DND-41 (cell line): ENCODE measurements at regions not wholly inside any gene's neighbourhood (a gene's known extent, or its start where the extent isn't known, plus 50 kb on each side); places are given as distances from the start of the nearest gene placed in this dataset.

Experiments
- ATAC-seq: fragments of 200-7000 bp; cut with Tn5 transposase; 3 replicates; pipeline ENCODE4 v1.9.1; 2021; ENCODE audit warnings: low read depth; ENCODE audit not compliant: insufficient read depth
- DNase-seq: peaks from one replicate; pipeline ENCODE4 v3.0.0-alpha.2; 2020
- H2AFZ ChIP-seq: 2 replicates; pipeline ENCODE4 v1.6.0; 2012; ENCODE audit warnings: low read depth, low read length
- H3K27ac ChIP-seq: 2 replicates; pipeline ENCODE4 v1.5.1; 2012; ENCODE audit warnings: low read length, inconsistent platforms
- H3K27me3 ChIP-seq: fragments of 200-600 bp; sonication (generic); 2 replicates; pipeline ENCODE4 v1.6.0; 2012; ENCODE audit warnings: low read length, mild to moderate bottlenecking, inconsistent platforms; ENCODE audit not compliant: insufficient read depth, poor library complexity
- H3K36me3 ChIP-seq: 2 replicates; pipeline ENCODE4 v1.5.1; 2012; ENCODE audit warnings: low read length, inconsistent platforms; ENCODE audit not compliant: insufficient read depth
- H3K4me1 ChIP-seq: 2 replicates; pipeline ENCODE4 v1.5.1; 2012; ENCODE audit warnings: mild to moderate bottlenecking, low read length; ENCODE audit not compliant: insufficient read depth
- H3K4me2 ChIP-seq: 2 replicates; pipeline ENCODE4 v1.6.0; 2012; ENCODE audit warnings: mild to moderate bottlenecking, moderate library complexity, low read length, inconsistent platforms; ENCODE audit not compliant: insufficient read depth
- H3K4me3 ChIP-seq, 2 experiments: fragments of 200-600 bp in 1 of 2; shearing (Covaris generic) in 1 of 2; 2 replicates each; pipeline ENCODE4 v1.5.1; 2012 to 2016; ENCODE audit warnings: inconsistent platforms in 2 of 2, low read length in 2 of 2, mild to moderate bottlenecking in 2 of 2, low read depth in 1 of 2, moderate library complexity in 1 of 2
- H3K79me2 ChIP-seq: 2 replicates; pipeline ENCODE4 v1.6.0; 2012; ENCODE audit warnings: low read length, inconsistent platforms; ENCODE audit not compliant: insufficient read depth
- H3K9ac ChIP-seq: 2 replicates; pipeline ENCODE4 v1.6.0; 2012; ENCODE audit warnings: low read depth, mild to moderate bottlenecking, inconsistent platforms, low read length, moderate library complexity
- H3K9me3 ChIP-seq: 2 replicates; pipeline ENCODE4 v1.5.1; 2012; ENCODE audit warnings: low read length, moderate library complexity, mild to moderate bottlenecking, inconsistent platforms; ENCODE audit not compliant: insufficient read depth, severe bottlenecking
- H4K20me1 ChIP-seq: 2 replicates; pipeline ENCODE4 v1.6.0; 2012; ENCODE audit warnings: low read length; ENCODE audit not compliant: insufficient read depth
- EZH2 ChIP-seq: IDR thresholded peaks from 3 replicates; pipeline ENCODE4 v1.6.1; 2012; ENCODE audit warnings: borderline replicate concordance, low read depth, mild to moderate bottlenecking, moderate library complexity, low read length, inconsistent platforms; ENCODE audit not compliant: severe bottlenecking
- TF ChIP-seq, protein P1 (sequence below): IDR thresholded peaks from 2 replicates; pipeline ENCODE4 v1.5.1; 2012; ENCODE audit warnings: borderline replicate concordance, low read length, moderate library complexity, mild to moderate bottlenecking; ENCODE audit not compliant: poor library complexity, severe bottlenecking; ENCODE audit errors: extremely low read depth

DNA sequence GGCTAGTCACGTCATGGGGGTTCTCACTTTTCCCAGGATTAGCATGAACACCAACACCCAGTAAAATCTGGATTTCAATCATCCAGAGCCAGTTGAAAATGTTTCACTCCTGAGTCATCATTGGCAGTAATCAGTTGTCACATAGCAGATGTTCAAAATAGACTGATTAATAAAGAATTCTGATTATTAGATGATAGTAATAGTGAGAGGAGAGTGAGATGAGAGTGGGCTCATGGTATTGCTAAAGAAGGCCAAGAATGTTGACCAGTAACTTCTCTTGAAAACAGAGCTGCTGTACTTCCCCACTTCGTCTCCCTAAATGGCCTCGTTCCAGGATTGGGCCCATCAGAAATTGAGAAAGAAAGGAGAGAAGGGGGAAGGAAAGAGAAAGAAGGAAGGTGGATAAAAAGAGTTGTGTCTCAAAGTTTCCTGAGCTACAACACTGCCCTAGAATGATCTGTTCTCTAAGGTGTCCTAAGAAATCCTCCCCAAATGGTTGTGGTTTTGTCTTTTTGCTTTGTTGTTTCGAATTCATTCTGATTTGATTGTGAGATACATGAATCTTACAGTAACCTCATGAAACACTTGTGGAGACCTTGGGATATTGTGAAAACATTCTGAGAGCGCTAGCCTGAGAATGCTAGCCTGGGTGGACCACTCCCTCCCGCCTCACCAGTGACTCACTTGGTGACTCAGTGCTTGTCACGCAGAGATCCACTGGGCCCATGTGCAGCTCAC lies 502.2 kb upstream of the JARID2 start:
- H3K27ac ChIP-seq: no peak overlapping the region
- no peak overlapping the region for H3K4me2 ChIP-seq
- no peaks in the 10 kb centered on the region for H4K20me1 ChIP-seq
- H3K4me1 ChIP-seq: no peaks in the 10 kb centered on the region
- no peak overlapping the region for H3K4me3 ChIP-seq
- DNase-seq (peak; percentile 49), ATAC-seq (peak; percentile 86)
- H2AFZ ChIP-seq: no peak overlapping the region
- TF ChIP-seq, protein P1, sequence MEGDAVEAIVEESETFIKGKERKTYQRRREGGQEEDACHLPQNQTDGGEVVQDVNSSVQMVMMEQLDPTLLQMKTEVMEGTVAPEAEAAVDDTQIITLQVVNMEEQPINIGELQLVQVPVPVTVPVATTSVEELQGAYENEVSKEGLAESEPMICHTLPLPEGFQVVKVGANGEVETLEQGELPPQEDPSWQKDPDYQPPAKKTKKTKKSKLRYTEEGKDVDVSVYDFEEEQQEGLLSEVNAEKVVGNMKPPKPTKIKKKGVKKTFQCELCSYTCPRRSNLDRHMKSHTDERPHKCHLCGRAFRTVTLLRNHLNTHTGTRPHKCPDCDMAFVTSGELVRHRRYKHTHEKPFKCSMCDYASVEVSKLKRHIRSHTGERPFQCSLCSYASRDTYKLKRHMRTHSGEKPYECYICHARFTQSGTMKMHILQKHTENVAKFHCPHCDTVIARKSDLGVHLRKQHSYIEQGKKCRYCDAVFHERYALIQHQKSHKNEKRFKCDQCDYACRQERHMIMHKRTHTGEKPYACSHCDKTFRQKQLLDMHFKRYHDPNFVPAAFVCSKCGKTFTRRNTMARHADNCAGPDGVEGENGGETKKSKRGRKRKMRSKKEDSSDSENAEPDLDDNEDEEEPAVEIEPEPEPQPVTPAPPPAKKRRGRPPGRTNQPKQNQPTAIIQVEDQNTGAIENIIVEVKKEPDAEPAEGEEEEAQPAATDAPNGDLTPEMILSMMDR: no peak
- TF ChIP-seq EZH2: no peak
- H3K27me3 ChIP-seq: no peaks in the 10 kb centered on the region
- no peaks in the 10 kb centered on the region for H3K36me3 ChIP-seq
- no peaks in the 10 kb centered on the region for H3K9me3 ChIP-seq
- H3K9ac ChIP-seq: no peak overlapping the region
- no peaks in the 10 kb centered on the region for H3K79me2 ChIP-seq

DNA sequence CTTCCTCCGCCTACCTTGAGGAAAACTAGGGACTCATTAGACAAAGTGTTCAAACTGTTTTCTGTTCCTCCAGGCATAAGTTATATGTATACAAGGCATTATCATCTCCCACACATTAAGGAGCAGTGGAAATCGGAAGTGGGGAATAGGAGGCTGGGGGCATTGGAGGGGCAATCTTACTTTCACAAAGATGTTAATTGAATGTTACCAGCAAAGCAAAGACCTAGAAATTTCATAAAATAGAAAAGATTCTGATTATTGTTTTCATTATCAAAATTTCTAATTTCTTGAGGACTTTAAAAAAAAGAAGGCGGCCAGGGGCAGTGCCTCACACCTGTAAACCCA lies 501.7 kb upstream of the JARID2 start:
- TF ChIP-seq, protein P1: no peak
- no peak for TF ChIP-seq EZH2
- DNase-seq: no peak
- no peak for ATAC-seq
- no peaks in the 10 kb centered on the region for H3K9me3 ChIP-seq
- H3K27ac ChIP-seq: no peak overlapping the region
- H2AFZ ChIP-seq: no peak overlapping the region
- no peaks in the 10 kb centered on the region for H3K27me3 ChIP-seq
- no peaks in the 10 kb centered on the region for H4K20me1 ChIP-seq
- no peaks in the 10 kb centered on the region for H3K36me3 ChIP-seq
- no peak overlapping the region for H3K4me3 ChIP-seq
- H3K79me2 ChIP-seq: no peaks in the 10 kb centered on the region
- H3K4me2 ChIP-seq: no peak overlapping the region
- H3K9ac ChIP-seq: no peak overlapping the region
- no peaks in the 10 kb centered on the region for H3K4me1 ChIP-seq

DNA sequence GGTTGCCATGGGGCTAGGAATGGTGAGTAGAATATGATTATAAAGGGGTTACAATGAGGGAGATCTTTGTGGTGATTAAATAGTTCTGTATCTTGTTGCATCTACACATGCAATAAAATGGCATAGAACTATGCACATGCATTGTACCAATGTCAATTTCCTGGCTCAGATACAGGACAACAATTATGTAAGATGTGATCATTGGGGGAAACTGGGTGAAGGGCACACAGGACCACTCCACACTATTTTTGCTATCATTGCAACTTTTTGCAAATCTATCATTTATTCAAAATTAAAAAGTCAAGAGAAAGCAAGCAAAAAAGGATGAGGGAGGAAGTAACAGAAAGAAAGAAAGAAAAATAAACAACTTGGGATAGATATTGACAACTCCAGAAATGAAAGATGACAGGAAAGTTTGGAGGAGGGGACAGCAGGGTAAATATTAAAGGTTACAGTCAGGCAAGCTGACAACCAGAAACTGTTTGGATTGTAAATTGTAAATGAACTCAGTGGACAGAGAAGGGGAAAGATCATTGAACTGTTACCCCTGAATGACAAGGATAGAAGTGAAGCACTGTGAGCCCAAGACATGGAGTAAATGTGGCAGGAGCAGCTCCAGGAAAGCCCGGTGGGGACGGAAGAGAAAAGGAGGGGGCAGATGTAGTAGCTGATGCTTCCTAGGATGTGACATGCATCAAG lies 499.6 kb upstream of the JARID2 start:
- no peaks in the 10 kb centered on the region for H3K27me3 ChIP-seq
- H3K9me3 ChIP-seq: no peaks in the 10 kb centered on the region
- H2AFZ ChIP-seq: no peak overlapping the region
- no peaks in the 10 kb centered on the region for H3K79me2 ChIP-seq
- no peak overlapping the region for H3K4me2 ChIP-seq
- no peak for ATAC-seq
- no peak for DNase-seq
- no peak overlapping the region for H3K27ac ChIP-seq
- no peaks in the 10 kb centered on the region for H3K4me1 ChIP-seq
- H3K36me3 ChIP-seq: no peaks in the 10 kb centered on the region
- TF ChIP-seq, protein P1: no peak
- no peak for TF ChIP-seq EZH2
- H3K9ac ChIP-seq: no peak overlapping the region
- H4K20me1 ChIP-seq: no peaks in the 10 kb centered on the region
- no peak overlapping the region for H3K4me3 ChIP-seq
